Chondrocyte (in vitro differentiated cells): ENCODE measurements at regions not wholly inside any gene's neighbourhood (a gene's known extent, or its start where the extent isn't known, plus 50 kb on each side); places are given as distances from the start of the nearest gene placed in this dataset.

Source experiments
- DNase-seq: peaks from one replicate; pipeline ENCODE4 v3.0.0; 2021; ENCODE audit warnings: mixed read lengths, low spot score
- H3K27ac Mint-ChIP-seq: one replicate; pipeline ENCODE4 v1.8.0; 2021; ENCODE audit warnings: mild to moderate bottlenecking, moderate library complexity, mixed read lengths; ENCODE audit not compliant: unreplicated experiment
- H3K27me3 Mint-ChIP-seq: 2 replicates; pipeline ENCODE4 v1.8.0; 2021; ENCODE audit warnings: low read depth, mixed read lengths
- H3K36me3 Mint-ChIP-seq: 2 replicates; pipeline ENCODE4 v1.8.0; 2021; ENCODE audit warnings: low read depth, mixed read lengths
- H3K4me1 Mint-ChIP-seq: 2 replicates; pipeline ENCODE4 v1.8.0; 2021; ENCODE audit warnings: low read depth, mild to moderate bottlenecking, mixed read lengths
- H3K4me3 Mint-ChIP-seq: one replicate; pipeline ENCODE4 v1.8.0; 2021; ENCODE audit warnings: mild to moderate bottlenecking, moderate library complexity, mixed read lengths; ENCODE audit not compliant: unreplicated experiment
- H3K9me3 Mint-ChIP-seq: 2 replicates; pipeline ENCODE4 v1.8.0; 2021; ENCODE audit warnings: low read depth, mixed read lengths
- TF ChIP-seq, protein P1 (sequence below): fragments of 200-600 bp; sonication (generic); IDR thresholded peaks from 2 replicates; pipeline ENCODE4 v1.5.0; 2021; ENCODE audit warnings: antibody characterized with exemption, mild to moderate bottlenecking, moderate library complexity

DNA sequence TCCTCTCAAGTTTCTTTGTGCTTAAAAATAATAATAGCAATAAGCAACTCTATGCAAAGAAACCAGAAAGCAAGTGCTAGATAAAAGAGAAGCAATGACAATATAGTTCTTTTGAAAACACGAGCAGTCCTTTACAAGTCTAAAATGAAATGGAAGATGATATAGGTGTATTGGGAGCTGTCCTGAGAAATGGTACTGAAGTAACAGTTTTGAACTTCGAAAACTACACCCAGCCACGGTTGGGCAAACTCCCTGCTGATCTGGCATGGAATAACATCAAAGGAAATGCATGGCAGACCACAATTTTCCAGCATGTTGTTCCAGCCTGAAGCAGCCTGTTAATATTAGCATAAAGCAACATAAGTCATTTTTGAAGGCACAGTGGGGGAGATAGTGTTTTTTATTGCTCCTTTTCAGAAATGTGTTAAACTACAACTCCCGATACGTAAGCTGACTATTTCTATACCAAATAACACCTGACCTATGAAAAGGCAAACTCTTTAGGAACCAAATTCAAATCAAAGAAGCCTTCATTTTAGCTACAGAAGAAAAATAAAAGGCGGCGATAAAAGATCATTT is 596.1 kb upstream of the KLHL29 start:
- no peaks in the 10 kb centered on the region for H3K36me3 Mint-ChIP-seq
- TF ChIP-seq, protein P1, sequence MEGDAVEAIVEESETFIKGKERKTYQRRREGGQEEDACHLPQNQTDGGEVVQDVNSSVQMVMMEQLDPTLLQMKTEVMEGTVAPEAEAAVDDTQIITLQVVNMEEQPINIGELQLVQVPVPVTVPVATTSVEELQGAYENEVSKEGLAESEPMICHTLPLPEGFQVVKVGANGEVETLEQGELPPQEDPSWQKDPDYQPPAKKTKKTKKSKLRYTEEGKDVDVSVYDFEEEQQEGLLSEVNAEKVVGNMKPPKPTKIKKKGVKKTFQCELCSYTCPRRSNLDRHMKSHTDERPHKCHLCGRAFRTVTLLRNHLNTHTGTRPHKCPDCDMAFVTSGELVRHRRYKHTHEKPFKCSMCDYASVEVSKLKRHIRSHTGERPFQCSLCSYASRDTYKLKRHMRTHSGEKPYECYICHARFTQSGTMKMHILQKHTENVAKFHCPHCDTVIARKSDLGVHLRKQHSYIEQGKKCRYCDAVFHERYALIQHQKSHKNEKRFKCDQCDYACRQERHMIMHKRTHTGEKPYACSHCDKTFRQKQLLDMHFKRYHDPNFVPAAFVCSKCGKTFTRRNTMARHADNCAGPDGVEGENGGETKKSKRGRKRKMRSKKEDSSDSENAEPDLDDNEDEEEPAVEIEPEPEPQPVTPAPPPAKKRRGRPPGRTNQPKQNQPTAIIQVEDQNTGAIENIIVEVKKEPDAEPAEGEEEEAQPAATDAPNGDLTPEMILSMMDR = no peak
- no peak overlapping the region for H3K27ac Mint-ChIP-seq
- DNase-seq = no peak
- H3K4me3 Mint-ChIP-seq = no peak overlapping the region
- no peaks in the 10 kb centered on the region for H3K4me1 Mint-ChIP-seq
- H3K9me3 Mint-ChIP-seq = no peaks in the 10 kb centered on the region
- peaks cover 4% of the 10 kb centered on the region for H3K27me3 Mint-ChIP-seq

DNA sequence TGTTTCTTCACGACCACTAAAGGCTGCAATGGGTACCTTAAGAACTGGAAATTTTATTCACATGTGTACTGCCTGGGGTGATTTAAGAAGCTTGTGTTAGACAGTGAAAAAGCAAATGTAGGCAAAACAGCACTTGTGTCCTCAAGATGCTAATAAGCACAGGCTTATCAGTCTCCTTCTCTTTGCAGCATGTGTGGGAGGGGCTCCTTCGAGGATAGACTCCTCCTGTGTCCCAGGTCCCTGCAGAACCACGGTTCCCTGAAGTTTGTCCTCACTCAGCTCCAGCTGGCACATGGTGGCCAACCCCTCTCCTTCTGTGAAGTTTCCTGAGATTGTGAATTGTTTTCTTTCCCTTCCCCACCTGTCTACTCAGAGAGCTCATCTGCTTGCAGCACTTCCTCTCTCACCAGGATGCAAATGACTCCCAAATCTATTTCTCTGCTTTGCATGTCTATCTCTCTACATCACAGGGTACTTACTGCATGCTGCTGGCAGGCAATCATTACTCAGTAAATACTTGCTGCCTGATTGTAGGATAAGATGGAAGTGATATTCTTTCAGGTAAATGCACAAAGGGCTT is 589.6 kb upstream of the KLHL29 start:
- DNase-seq = no peak
- H3K27ac Mint-ChIP-seq = no peak overlapping the region
- H3K36me3 Mint-ChIP-seq = no peaks in the 10 kb centered on the region
- H3K9me3 Mint-ChIP-seq = no peaks in the 10 kb centered on the region
- H3K4me3 Mint-ChIP-seq = no peak overlapping the region
- H3K27me3 Mint-ChIP-seq = peaks cover 7% of the 10 kb centered on the region
- no peaks in the 10 kb centered on the region for H3K4me1 Mint-ChIP-seq
- TF ChIP-seq, protein P1 = no peak

DNA sequence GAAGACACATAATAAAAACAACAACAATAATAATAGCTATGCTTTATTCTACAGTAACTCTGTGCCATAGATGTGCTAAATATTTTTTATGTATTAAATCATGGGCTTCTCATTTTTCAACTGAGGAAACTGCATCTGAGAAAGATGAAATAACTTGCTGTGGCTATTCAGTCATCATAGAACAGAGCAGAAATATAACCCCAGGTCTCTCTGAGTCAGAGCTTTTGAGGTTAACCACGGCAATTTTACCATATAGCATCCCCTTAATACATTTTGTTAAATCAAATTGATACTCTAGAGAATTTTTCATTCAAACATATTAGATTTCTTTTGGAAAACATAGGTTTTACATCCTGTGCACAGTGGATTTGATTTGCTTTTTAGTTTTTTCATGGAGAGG is 586.6 kb upstream of the KLHL29 start:
- no peak for DNase-seq
- H3K36me3 Mint-ChIP-seq = no peaks in the 10 kb centered on the region
- H3K4me1 Mint-ChIP-seq = no peaks in the 10 kb centered on the region
- no peak overlapping the region for H3K27ac Mint-ChIP-seq
- no peaks in the 10 kb centered on the region for H3K9me3 Mint-ChIP-seq
- H3K4me3 Mint-ChIP-seq = no peak overlapping the region
- TF ChIP-seq, protein P1 = no peak
- peaks cover 4% of the 10 kb centered on the region for H3K27me3 Mint-ChIP-seq

DNA sequence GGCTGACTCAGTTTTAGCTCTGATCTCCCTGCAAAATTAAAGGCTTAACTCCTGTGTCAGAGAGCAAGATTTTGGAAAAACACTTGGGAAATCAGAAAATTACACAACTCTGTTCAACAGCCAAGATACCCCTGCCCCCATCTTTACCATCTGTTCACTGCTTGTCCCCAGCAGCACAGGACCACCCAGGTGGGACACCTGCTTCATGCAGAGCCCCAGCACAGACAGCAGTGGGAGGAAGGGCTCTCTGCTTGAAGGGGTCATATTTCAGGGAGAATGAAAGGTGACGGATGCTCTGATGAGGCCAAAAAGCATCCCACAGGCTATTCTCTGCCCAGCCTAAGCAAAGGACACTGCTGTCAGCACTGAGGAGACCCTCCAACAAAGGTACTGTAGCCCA is 584.6 kb upstream of the KLHL29 start:
- TF ChIP-seq, protein P1 = no peak
- no peak overlapping the region for H3K27ac Mint-ChIP-seq

DNA sequence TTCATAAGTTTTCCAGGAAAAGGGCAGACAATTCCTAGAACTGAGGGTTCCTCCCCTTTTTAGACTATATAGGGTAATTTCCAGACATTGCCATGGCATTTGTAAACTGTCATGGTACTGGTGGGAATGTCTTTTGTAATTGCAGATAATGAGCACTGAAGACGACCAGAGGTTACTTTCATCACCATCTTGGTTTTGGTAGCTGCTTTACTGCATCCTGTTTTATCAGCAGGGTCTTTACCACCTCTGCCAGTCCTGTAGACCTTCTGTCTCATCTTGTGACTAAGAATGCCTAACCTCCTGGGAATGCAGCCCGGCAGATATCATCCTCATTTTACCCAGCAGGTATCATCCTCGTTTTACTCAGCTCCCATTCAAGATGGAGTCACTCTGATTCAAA is 583.9 kb upstream of the KLHL29 start:
- Mint-ChIP-seq H3K4me3 (no peak overlapping the region), H3K9me3 (peaks cover 10% of the 10 kb centered on the region), H3K4me1 (no peaks in the 10 kb centered on the region)

More for the DNA sequence above, 584.6 kb upstream of the KLHL29 start:
- H3K4me1 Mint-ChIP-seq = no peaks in the 10 kb centered on the region
- peaks cover 10% of the 10 kb centered on the region for H3K9me3 Mint-ChIP-seq
- no peaks in the 10 kb centered on the region for H3K27me3 Mint-ChIP-seq
- no peak for DNase-seq
- H3K36me3 Mint-ChIP-seq = no peaks in the 10 kb centered on the region
- H3K4me3 Mint-ChIP-seq = no peak overlapping the region

More for the DNA sequence above, 583.9 kb upstream of the KLHL29 start:
- H3K27ac Mint-ChIP-seq = no peak overlapping the region
- TF ChIP-seq, protein P1 = no peak
- H3K27me3 Mint-ChIP-seq = no peaks in the 10 kb centered on the region
- DNase-seq = no peak
- no peaks in the 10 kb centered on the region for H3K36me3 Mint-ChIP-seq
